ENCODE measurements at regions not wholly inside any gene's neighbourhood (a gene's known extent, or its start where the extent isn't known, plus 50 kb on each side); places are given as distances from the start of the nearest gene placed in this dataset.

- Histone ChIP-seq H3K18ac (ENCODE audit: insufficient read length, low read depth, low read length) (no peak overlapping the region), H3K14ac (ENCODE audit: insufficient read depth, low read length) (no peak overlapping the region), H3K23ac (ENCODE audit: insufficient read length, low read depth, low read length) (no peak overlapping the region), H2BK15ac (ENCODE audit: low read depth, low read length) (no peak overlapping the region), H3K27me3 (ENCODE audit: insufficient read depth, low read length) (no peaks in the 10 kb centered on the region), H4K91ac (ENCODE audit: insufficient read length, low read depth, low read length) (no peak overlapping the region), H3K9me3 (ENCODE audit: control insufficient read depth, low read depth, low read length) (no peaks in the 10 kb centered on the region), H4K5ac (ENCODE audit: insufficient read length, low read depth, low read length) (no peak overlapping the region), H2BK12ac (ENCODE audit: insufficient read length, low read depth, low read length) (no peak overlapping the region), H2AFZ (ENCODE audit: low read length) (no peak overlapping the region), H3K56ac (ENCODE audit: insufficient read length, low read depth, low read length) (no peak overlapping the region), H2BK5ac (ENCODE audit: insufficient read length, low read length) (no peak overlapping the region), H3K23me2 (ENCODE audit: insufficient read length, low read depth, low read length, poor library complexity, severe bottlenecking) (no peaks in the 10 kb centered on the region), H4K8ac (replicated peaks; ENCODE audit: insufficient read length, low read depth, low read length) (no peak overlapping the region), H2BK20ac (ENCODE audit: low read depth, low read length, poor library complexity, severe bottlenecking) (no peak overlapping the region), H3K4me1 (ENCODE audit: insufficient read depth, low read length) (no peaks in the 10 kb centered on the region), H4K20me1 (ENCODE audit: control insufficient read depth, insufficient read depth, insufficient read length) (no peaks in the 10 kb centered on the region), H2BK120ac (ENCODE audit: low read depth, low read length, poor library complexity, severe bottlenecking) (no peak overlapping the region), H2AK5ac (ENCODE audit: insufficient read length, low read length) (no peak overlapping the region), H3K4ac (ENCODE audit: low read depth, low read length) (no peak overlapping the region), H3K79me2 (ENCODE audit: insufficient read depth, low read length) (no peaks in the 10 kb centered on the region), H3K79me1 (ENCODE audit: insufficient read depth, low read depth, low read length, poor library complexity, severe bottlenecking) (no peaks in the 10 kb centered on the region), H3K9ac (ENCODE audit: extremely low read depth, insufficient read length, low read length) (no peak overlapping the region), H3T11ph (ENCODE audit: low read length) (no peak overlapping the region), H3K27ac (ENCODE audit: insufficient read length, low read depth, low read length) (no peak overlapping the region), H3K4me2 (ENCODE audit: insufficient read depth, insufficient read length, low read length) (no peak overlapping the region)
- TF ChIP-seq CTCF (conservative IDR thresholded peaks at IDR 0.05) = no peak
- no CpG with 5 or more reads among the region's 2 CpGs for WGBS (ENCODE audit: extremely low coverage, insufficient read length, low lambda C conversion rate)
- Mint-ChIP-seq H3K4me3 (no peak overlapping the region), H3K4me1 (no peaks in the 10 kb centered on the region), H3K36me3 (ENCODE audit: insufficient read depth in 1 of 3, low read depth in 3 of 3) (no peaks in the 10 kb centered on the region), H3K27ac (no peak overlapping the region), H3K27me3 (ENCODE audit: low read depth) (peaks cover 2% of the 10 kb centered on the region; the same call in 1 of the 2 replicates), H3K9me3 (no peaks in the 10 kb centered on the region)
- DNase-seq = no peak
These were observed 767.7 kb downstream of the DTWD2 start for GRCh38 chr5:118220556-118221195.
